HG02623 (cell line): ENCODE measurements at regions not wholly inside any gene's neighbourhood (a gene's known extent, or its start where the extent isn't known, plus 50 kb on each side); places are given as distances from the start of the nearest gene placed in this dataset.

Source experiments
- ATAC-seq: cut with Tn5 transposase; IDR thresholded peaks from one replicate; pipeline ENCODE4 v1.9.1; 2021; ENCODE audit warnings: moderate library complexity; ENCODE audit not compliant: unreplicated experiment

DNA sequence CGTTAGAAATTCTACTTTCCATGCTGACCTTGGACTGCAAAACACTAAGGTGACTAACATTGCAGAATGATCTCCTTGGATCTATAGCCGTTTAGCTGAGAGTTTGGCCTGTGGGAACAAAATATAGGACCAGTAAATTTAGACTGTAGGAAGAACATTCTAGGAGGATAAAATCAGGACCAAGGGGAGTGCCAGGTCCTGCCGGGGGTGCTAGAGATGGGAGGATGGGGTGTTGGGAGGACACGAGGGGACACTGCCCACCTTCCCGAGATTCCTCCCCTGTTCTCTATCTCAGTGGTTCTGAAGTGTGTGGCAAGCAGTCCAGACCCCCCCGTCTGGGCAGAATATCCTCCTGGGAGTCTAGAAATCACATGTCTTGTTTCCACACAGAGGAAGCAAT lies 445.2 kb downstream of the ZSWIM6 start:
- ATAC-seq: no peak

DNA sequence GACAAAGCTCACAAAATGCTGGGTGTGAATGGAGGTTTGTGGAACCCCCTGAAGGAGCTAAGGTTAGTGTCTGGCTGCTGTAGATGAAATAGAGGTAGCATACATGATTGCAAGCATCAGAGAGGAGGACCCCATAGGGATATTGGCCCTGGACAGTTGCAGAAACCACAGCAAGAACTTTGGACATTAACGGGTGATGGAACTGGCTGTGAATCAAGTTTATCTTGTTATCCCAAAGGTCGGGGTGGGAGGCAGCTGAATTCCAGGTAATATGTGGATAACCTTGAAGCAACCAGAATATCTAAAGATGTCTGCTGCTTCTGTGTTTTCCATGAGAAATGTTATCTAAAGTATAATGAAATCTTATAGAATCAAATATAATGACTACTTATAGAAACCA lies 447.7 kb downstream of the ZSWIM6 start:
- no peak for ATAC-seq

GRCh38 chr5:61783481-61783880 lies 451.4 kb downstream of the ZSWIM6 start:
- no peak for ATAC-seq

DNA sequence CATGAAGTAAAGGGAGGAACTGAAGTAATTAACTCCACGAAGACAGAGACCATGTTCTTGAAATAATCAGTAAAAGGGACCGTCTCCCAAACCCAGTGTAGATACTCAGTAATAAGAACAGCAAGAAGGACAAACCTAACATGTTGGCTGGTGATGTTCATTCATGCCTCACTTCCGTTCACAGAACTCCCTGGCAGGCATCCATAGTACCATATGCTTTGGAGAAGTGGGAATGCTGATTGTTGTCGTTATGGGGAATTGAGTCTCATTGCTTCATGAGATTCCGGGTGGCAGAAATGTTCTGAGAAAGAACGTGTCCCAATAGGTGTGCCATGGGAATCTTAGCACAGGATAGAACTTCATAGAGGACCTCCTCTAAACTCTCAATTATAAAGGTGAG lies 452.3 kb downstream of the ZSWIM6 start:
- no peak for ATAC-seq

DNA sequence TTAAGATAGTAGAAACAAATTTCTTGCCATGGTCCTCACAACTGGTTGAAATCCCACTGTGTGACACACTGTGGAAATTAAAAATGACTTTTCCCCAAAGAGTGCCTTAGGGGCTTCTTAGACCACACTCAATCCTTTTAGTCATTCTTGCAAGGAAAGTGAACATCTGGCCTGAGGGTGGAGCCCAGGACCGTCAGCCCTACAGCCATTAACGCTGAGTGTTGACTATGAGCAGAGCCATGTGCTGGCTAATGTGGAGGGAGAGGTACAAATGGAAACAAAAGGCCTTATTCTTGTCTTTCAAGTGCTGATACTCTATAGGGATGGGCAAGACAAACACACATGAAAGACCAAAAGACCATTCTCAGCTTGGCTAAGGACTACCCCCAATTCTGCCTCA lies 456.5 kb downstream of the ZSWIM6 start:
- ATAC-seq: no peak

DNA sequence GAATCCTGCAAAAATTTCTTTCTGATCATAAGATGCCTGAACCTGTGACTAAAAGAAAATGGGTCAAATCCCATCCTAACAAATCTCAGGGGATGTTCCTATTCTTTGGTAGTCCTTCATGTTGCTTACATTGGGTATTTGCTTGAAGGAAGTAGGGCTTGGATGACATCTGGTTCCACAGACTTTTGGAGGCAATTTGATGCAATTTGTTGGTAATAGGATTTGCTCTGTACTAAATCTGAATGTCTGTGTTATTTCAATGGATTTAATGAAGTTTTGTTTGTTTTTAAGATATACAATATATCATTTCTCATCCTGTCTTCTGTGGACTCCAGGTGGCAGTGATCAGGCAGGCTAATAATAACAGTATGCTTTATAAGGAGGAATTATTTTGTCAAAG lies 457.9 kb downstream of the ZSWIM6 start:
- ATAC-seq: no peak

GRCh38 chr5:61790678-61791077 lies 458.6 kb downstream of the ZSWIM6 start:
- peak; percentile 87 for ATAC-seq

GRCh38 chr5:61796773-61797172 lies 464.7 kb downstream of the ZSWIM6 start:
- ATAC-seq: no peak

DNA sequence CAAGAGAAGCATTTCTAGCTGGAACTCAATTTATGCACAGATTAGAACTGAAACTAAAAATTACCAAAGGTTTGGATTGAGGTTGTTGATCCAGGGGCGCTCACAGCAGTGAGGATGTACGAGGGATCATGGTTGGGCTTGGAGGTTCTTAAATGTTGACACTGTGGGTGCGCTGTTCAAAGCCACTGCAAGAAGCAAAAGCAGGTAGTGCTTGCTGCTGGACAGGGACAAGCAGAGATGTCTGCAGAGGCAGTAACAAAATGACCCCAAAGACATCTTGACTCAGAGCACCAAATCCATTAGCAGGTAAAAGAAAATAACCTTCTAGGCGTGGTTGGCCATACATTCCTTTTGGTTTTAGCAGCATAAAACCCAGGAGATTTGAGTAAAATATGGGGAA lies 468.4 kb downstream of the ZSWIM6 start:
- ATAC-seq: no peak

- no peak for ATAC-seq
Observed at GRCh38 chr5:61801174-61801573, 469.1 kb downstream of the ZSWIM6 start.

- ATAC-seq: no peak
Observed at GRCh38 chr5:61802456-61802855, 470.4 kb downstream of the ZSWIM6 start.

GRCh38 chr5:61805101-61805500 lies 473.0 kb downstream of the ZSWIM6 start:
- ATAC-seq: no peak

- ATAC-seq: no peak
Observed at GRCh38 chr5:61806491-61807020, 474.5 kb downstream of the ZSWIM6 start.

GRCh38 chr5:61808091-61808490 lies 476.0 kb downstream of the ZSWIM6 start:
- no peak for ATAC-seq

DNA sequence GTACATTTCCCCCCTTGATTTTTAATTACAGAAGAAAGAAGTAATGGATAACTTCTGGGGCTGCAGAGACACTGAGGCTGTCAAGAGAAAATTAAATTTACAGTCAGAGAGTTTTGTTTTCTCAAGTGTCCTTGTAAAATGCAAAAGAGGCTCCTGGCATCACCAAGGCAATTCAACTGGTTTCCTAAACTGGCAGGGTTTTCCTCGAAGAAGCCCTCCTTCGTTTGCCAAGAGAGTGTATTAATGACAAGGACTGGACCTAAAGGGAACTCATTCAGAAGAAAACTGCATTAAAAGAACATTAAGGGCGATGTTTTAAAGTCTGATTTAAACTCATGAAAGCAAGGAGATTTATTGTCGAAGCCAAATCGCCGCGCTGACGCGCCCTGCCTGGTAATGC lies 476.9 kb downstream of the ZSWIM6 start:
- ATAC-seq: no peak

DNA sequence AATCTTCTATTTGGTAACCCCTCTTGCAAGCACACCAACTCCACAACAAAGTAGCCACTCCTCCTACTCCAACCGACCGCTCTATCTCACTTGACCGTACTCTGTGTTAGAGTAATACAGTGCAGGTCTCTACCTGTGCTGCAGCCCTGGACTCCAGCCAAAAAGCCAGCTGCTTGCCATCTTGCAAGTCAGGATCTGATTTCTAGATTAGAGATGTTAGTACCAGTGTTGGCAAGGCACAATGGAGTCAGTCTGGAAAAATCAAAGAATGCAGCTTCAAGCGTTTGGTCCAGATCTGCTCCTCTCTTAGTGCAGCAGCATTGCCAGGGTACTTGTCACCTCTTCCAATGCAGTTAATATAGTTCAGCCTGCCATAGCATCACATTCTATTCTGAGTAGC lies 477.6 kb downstream of the ZSWIM6 start:
- ATAC-seq: no peak

DNA sequence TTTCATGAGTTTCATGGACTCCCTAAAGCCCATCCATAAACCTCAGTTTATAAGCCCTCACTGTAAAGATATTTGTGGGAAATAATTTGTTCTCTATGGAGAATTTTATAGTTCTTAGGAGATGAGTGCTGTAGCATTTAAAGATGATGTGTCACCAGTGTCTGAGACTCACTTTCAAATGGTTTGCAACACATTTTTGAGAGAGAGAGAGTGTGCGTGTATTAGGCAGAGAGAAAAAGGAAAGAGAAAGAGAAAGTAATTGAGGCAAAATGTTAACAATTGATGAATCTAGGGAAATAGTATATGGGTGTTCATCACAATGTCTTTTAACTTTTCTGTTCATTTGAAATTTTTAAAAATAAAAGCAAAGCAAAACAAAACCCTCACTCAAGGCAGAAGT lies 479.0 kb downstream of the ZSWIM6 start:
- no peak for ATAC-seq

DNA sequence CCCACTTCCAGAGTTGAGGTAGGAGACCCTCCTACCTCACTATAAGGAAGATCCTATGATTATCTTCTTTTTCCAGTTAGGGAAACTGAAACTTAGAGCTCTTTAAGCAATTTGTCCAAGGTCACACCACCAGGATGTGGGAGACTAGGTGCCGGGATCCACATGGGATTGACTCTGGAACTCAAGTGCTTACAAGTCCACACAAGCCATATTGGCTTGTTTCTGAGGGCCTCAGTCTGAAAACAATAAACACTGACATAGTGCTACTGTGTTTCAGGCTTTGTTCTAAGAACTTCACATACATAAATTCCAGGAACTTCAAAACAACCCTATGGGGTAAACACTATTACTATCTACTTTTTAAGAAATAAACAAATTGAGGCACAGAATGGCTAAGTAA lies 481.3 kb downstream of the ZSWIM6 start:
- ATAC-seq: no peak

DNA sequence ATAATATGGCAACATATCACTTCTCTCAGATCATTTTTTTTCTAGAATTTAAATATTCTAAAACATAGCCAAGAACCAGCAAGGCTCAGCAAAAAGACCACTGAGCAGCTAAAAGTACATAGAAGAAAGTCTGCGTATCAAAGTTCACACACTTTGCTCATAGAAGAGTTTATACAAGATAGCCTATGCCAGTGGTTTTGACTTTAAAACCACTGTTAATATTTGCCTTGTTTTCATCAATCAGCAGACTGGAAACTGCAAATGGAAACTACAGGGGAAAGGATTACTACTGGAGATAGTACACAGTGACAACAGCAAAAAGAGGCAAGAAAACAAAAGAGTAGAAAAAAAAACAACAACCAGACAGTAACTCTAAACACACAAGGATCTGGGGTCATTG lies 483.3 kb downstream of the ZSWIM6 start:
- ATAC-seq: no peak

DNA sequence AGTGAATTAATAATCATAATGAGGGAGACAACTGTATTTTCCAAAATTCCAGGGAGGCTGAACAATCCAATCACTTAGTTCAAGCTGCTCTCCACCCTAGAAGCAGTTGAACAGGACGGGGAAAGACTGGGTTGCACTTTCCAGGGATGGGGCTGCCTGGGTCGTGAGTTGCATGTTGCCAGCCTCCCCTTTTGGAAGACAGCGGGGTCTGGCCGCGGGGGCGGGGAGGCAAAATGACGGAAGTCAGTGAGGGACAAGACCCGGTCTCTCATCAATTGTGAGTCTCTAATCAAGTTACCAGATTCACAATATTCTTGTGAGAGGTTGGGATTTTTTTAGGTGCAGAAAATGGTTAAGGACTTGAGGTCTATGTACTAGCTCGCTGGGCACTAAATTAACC lies 484.1 kb downstream of the ZSWIM6 start:
- ATAC-seq: no peak

GRCh38 chr5:61816585-61817450 lies 484.8 kb downstream of the ZSWIM6 start:
- no peak for ATAC-seq

GRCh38 chr5:61817472-61818326 lies 485.6 kb downstream of the ZSWIM6 start:
- no peak for ATAC-seq
